GM21447 (cell line): ENCODE measurements at regions not wholly inside any gene's neighbourhood (a gene's known extent, or its start where the extent isn't known, plus 50 kb on each side); places are given as distances from the start of the nearest gene placed in this dataset.
"Not testable (repeated sequence)": the region's sequence is repeated elsewhere in the genome, so short reads cannot be mapped to it uniquely, and the experiment has no call there.

Experiments used
- ATAC-seq: cut with Tn5 transposase; IDR thresholded peaks from one replicate; pipeline ENCODE4 v1.9.1; 2021; ENCODE audit not compliant: unreplicated experiment

DNA sequence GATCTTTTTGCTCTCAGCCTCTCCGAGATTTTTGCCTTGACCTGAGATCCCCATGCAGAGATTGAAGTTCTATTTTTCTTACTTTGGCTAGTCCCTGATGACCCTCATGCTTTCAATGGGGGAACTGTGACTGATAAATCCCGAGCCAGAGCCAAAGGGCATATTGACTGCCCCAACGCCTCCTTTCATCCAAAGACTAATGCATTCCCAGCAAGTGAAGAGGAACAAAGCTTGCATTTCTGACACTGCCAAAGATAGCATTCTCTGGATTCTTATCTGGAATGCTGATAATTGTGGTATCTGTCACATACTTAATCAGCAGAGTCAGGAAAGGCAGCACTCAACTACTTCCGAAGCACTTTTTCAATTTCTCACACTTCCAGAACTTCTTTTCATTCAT, 152.3 kb upstream of the EGLN3 start:
- ATAC-seq = no peak

DNA sequence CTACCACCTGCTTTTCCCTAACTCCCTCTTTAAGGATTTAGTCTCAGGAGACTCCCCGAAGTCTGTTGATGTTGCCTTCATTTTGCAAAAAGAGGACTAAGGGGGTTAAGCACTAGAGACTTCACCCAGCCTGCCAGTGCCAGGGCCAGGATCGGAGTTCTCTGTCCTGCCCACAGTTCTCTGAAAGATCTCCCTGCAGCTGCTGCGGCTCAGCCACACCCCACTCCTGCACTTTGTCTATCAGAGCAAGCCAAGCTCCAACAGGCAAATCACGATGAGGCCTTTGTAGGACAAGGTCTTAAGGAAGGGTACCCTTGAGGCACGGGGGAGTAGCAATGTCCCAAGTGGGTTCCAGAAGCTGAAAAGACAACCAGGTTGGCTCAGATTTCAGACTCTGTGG, 148.8 kb upstream of the EGLN3 start:
- ATAC-seq = no peak

DNA sequence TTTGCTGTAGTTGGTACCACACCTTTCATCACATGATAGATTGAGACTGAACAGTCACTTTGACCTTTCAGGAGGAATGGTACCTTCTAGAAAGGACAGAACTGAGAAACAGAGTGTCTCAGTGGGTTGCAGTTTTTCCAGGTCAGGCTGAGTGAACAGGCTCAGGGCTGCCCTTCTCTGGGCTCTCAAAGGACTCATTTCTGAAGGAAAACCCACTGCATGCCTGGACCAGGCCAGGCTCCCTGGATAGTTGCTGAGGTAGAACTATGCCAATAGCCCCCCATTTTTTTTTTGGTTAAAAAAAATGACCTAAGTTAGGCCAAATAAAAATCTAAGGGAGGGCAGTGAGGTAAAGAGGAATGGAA, 148.1 kb upstream of the EGLN3 start:
- no peak for ATAC-seq

DNA sequence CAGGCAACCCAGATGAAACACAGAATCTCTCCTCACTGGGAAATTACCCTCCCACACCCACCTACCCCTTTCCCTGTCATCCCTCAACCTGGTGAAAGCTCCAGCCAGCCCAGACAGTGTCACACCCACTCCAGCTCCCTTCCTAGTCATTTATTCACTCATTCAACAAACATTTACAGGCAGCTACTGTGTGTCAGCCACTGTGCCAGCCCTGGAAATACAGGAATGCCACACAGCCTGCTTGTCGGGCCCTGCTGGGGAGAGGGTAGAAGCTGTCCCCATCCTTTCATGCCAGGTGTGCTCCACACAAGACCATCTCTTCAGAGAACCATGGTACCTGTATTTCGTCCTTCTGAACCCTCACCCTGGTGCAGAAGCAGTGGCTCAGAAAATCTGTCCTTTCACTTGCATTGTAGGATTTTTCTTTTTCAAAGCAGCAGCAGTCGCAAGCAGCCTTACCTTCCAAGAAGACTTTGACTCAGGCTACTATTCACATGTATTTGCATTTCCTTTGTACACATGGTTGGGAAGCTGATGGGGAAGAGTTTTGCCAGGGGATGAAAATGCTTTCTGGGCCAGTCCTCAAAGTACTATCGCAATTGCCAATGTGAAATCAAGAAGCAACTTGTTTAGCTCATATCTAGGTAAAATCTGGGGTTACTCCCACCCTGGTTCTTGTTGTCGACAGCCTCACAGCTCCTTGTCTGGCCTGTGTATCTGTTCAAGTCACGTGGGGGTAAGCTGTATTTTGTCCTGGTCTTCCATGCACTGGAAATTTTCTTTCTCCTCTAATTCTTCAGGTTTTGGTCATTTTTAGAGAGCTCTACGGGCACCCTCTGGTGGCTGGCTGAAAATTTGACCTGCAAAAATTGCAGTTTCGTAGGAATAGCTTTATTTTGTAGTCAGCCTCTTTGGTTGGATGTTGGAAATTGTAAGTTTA, 147.4 kb upstream of the EGLN3 start:
- ATAC-seq = no peak

DNA sequence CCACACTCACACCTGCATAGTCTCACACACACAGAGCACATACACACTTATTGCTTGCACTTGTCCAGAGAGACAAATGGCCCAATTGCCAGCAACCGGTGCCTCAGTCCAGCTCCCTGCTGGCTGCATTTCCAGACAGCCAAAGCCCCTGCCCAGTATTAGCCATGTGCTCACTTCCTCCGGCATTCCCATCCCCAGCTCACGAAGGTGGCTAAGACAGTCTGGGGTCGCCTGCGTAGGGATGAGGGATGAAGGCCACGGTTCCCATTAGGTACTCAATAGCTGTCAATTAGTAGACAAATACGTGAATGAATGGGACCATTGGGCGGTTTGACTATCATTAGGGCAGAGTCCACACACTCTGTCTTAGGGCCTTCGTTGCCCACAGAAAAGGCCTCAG, 146.8 kb upstream of the EGLN3 start:
- ATAC-seq = no peak

DNA sequence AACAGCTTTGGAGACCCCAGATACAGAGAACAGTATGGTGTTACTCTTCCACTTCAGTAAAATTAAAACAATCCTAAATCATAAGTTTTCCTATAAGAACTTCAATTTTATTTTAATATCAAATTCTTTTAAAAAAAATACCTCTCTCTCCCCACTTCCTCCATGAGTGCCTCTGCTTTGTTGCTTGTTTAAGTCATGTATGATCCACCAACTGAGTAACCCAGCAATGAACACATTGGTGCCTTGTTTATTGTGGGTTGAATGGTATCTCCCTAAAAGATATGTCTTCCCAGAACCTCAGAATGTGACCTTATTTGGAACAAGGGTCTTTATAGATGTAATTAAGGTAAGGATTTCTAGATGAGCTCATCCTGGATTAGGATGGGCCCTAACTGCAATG, 143.5 kb upstream of the EGLN3 start:
- ATAC-seq = no peak

DNA sequence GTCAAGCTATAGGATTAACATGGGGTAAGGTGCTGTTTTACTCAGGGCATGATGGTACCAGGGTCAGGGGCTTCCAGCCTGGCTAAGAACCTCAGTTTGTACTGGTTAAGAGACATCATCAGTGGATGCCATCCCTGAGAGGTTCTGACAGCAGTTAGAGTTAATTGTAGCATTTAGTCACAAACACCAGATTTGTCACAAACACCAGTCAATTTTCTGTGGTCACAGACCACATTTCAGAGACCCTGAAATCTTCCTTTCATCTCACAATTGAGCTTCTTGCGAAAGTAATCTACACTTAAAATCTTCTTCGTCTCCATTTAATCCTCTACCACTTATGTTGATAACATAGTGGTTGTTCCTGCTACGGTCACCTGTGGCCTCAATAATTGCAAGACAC, 143.0 kb upstream of the EGLN3 start:
- ATAC-seq = no peak

DNA sequence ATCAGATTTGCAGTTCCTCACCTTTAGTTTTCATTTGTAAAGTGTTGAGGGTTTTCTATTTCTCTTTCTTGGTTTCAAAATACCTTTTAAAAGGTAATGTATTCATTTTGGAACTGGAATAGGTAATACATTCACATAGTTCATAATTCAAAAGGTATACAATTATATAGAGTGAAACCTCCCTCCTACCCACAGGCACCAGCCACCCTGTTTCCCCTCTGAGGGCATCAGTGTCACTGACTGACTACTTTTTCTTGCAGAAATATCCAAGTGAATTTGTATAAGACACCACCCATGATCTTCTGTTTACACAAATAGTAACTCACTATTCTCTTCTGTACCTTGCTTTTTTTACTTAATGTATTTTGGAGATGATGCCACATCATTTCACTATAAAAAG, 139.6 kb upstream of the EGLN3 start:
- no peak for ATAC-seq

DNA sequence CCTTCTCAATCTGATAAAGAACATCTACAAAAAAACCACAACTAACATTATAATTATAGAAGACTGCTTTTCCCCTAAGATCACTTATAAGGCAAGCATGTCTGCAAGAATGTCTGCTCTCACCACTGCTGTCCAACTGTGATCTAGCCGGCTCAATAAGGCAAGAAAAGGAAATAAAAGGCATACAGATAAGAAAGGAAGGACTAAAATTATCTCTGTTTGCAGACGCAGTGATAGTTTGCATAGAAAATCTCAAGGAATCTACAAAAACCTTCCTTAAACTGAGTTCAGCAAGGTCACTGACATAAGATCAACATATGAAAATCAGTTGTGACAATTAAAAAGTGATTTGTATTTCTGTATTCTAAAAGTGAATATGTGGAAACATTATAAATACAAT, 138.0 kb upstream of the EGLN3 start:
- ATAC-seq = no peak

DNA sequence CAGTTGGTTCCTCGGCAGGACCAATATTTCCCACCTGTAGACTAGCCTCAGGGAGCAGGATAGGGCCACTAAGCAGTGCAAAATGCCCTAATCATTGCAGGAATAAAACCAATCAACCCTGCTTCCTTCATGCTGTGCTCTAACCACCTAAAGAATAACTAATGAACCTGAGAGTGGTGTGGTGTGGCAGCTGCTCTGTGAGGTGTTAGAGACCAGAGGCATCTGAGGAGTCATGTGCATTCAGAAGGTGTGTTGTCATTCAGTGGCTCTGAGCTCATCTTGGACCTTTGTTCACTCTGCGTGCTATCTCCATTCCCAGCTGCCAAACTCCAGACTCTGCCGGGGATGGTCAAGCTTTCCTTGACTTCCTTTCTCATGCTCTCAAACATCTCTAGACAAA, 136.7 kb upstream of the EGLN3 start:
- ATAC-seq = peak; percentile 76

DNA sequence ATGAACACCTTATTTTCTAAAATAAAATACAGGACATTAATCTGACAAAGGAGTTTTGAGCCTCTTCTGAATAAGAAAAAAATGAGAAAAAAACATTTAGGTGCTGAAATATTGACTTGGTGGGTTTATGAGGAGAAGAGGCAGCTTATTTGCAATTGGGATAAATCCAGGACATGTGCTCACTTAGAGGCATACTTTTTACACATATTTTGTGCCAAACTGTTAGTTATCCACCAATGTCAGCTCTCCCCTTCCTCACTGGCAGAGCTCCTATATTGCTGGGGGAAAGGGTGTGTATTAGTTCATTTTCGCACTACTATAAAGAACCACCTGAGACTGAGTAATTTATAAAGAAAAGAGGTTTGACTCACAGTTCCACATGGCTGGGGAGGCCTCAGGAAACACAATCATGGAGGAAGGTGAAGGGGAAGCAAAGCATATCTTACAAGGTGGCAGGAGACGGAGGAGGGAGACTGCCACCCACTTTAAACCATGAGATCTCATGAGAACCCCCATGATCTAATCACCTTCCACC, 135.4 kb upstream of the EGLN3 start:
- ATAC-seq = no peak

DNA sequence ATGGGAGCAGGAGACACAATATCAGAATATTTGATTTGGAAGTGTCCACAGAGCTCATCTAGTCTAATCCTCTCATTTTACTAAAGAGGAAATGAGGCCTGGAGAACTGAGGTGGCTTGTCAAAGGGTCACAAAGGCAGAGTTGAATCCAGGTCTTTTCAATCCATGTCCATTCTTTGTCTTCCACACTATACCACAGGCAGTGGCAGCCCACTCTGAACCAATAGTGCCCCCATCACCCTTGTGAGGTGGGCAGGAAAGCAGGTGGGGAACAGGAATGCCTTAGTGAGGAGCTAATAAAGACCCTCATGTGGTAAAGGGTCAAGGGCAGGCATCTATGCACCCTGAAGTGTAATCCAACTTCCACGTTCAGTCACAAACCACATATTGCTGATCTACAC, 134.8 kb upstream of the EGLN3 start:
- no peak for ATAC-seq

DNA sequence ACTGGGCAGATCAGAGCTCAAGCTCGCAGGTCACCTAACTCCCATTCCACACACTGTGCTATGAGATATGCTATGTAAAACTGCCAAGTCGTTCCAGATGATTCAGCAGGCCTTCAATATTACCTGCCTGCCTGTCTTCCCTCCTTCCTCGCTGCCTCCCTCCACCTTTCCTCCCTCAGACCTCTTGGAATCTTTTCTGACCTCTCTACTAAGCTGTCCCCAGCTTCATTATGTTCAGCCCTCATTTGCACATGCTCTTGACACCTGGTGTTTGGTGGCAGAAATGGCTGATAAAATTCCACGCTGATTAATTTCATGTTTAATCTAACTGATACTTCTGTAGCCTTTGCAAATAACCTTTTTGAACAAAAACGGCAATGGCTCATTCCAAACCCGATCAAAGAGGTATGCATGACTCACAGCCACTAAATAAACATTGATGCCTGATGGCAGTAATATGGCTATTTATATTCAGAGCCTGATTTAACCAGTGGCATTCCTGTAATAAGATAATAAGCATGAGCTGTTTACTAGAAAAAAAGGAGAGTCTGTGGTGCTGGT, 130.8 kb upstream of the EGLN3 start:
- ATAC-seq = no peak

DNA sequence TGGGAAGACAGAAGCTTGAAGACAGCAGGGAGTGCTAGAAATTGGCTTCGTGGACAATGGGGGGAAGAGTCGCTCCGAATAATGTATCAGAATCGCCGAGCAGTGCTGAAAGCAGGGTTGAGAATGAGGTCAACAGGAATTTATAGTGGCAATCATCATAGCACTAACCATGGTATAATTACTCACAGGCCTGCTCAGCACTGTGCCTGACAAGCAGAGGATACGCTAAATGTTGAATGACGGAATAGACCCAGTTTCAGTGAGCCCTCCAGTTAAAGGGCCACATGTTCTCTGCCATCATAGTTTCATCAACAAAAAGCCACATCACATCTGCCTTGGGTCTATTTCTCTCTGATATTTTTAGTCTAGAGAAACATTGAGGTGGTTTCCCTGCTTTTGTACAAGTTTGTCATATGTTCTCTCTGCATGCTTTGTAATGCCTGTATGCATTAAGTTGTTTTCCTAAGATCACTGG, 130.3 kb upstream of the EGLN3 start:
- ATAC-seq = no peak

DNA sequence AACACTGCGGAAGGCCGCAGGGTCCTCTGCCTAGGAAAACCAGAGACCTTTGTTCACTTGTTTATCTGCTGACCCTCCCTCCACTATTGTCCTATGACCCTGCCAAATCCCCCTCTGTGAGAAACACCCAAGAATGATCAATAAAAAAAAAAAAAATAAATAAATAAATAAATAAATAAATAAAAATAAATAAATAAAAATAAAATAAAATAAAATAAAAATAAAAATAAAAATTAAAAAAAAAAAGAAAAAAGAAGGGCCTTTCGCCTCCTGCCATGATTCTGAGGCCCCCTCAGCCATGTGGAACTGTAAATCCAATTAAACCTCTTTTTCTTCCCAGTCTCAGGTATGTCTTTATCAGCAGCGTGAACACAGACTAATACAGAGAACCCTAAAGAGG, 128.8 kb upstream of the EGLN3 start:
- ATAC-seq = not testable (repeated sequence)

DNA sequence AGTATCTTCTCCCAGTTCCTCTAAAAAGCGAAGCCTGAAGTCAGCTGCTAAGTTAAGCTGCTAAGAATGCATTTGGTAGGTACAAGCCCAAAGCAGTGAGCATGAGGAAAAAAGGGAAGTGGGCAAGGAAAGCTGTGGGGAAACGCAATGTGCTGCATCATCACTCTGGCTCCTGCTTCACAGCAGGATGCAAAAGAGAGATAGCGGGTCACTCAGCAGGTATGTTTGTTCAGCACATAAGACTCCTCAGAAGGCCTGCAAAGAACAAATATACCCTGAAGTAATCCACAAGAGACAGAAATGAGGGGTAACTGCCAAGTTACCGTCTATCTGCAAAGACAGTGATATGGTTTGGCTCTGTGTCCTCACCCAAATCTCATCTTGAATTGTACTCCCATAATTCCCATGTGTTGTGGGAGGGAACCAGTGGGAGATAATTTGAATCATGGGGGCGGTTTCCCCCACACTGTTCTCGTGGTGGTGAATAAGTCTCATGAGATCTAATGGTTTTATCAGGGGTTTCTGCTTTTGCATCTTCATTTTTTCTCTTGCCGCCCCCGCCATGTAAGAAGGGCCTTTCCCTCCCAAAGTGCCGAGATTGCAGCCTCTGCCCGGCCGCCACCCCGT, 127.4 kb upstream of the EGLN3 start:
- ATAC-seq = no peak

DNA sequence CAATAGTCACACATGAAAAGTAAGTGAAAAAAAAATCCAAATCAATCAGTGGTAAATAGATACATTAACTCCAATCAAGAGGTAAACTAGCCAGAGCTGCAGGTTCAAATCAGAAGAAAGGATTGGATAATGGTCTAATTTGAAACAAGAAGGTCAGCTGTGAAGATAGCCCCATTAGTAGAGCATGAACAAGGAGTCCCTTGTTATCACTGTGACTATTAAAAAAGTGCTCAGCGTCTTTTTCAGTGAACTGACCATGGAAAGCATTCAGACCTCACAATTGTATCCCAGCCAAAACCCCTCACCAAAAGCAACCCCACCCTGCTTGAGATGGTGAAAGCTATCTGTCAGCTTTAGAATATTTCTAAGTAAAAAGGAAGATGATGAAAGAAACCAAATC, 125.0 kb upstream of the EGLN3 start:
- no peak for ATAC-seq

DNA sequence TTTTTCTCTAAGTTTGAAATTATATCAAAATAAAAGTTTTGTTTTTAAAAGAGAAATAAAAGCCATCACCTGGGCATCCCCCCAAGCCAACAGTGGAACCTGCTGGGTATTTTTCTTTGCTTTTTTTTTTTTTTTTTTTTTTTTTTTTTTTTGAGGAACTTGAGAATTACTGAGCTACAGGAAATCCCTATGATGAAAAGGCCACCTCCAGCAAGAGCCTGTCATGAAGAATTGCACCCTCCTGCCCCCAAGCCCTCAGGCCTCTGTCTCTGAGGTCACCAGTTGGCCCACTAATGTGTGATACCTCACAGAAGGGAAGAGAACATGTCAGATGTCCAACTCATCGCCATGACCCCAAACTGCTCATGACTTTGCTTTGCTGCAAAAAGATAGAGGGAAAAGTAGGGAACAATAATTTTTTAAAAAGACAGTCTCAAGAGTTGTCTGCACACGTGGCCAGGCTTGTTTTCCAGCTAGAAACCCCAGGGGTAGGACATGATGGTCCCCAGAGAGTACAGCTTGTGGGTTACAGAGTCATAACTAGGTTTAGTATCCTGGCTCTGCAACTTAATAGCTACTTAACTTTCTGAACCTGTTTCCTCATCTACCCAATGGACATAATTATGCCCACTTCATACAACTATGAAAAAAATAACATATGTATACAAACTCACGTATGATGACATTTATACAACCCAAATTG, 124.3 kb upstream of the EGLN3 start:
- no peak for ATAC-seq

DNA sequence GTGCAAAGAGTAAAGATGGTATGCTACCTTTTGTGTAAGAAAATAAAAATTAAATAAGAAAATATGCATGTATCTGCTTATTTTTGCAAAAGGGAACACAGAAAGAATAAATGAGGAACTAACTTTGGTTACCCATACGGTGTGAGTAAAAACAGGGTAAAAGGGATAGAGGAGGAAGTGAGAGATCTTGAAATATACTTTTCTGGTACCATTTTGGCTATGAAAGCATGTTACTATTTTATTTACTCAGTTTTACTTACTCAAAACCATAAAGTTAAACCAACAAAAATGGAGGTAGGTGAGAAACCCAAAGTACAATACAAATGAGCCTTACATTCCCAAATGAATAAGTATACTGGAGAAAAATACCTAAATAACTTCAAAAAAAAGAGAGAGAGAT, 122.0 kb upstream of the EGLN3 start:
- ATAC-seq = no peak

DNA sequence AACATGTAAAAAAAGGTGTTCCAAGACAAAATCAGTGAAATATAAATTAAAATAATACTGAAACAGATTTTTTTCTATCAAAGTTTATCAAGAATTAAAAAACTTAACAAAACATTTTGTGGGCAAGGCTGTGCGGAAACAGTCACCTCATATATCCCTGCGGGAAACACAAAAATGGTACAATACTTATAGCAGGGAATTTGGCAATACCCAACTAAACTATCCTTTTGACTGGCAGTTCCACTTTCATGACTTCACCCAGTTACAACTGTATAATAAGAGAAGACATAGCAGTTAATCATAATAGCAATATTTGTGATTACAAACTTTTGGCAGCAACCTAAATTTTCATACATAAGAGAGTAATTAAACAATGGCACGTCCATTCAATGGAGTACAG, 121.5 kb upstream of the EGLN3 start:
- no peak for ATAC-seq

DNA sequence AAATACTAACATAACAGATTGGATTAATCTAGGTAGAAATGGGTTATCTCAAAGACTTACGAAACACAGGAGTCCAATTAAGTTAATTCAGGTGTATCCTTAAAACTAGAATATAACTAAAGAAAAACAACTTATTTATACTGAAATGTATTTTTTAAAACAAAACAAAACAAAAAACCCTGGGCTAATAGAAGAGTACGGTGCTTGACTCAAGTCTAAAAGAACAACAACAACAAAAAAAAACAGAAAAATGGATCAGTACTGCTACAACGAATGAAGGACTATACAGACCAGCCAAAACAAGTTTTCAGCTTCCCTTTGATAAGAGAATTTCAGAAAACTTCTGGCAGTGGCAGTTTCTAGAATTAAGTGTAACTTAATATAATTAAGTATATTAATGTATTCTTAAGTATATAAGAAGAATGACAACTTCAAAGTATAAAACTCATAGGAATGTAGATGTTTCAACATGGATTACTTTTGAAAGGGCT, 120.1 kb upstream of the EGLN3 start:
- ATAC-seq = no peak
